Bronchial epithelial cell (primary cell): ENCODE measurements at regions not wholly inside any gene's neighbourhood (a gene's known extent, or its start where the extent isn't known, plus 50 kb on each side); places are given as distances from the start of the nearest gene placed in this dataset.

Source experiments
- DNase-seq: peaks from one replicate; pipeline ENCODE4 v3.0.0-alpha.2; 2010; ENCODE audit warnings: low read depth
- FAIRE-seq: peaks from 2 replicates; lab custom pipeline; 2011; peaks lifted over from hg19 to GRCh38; lab: Jason Lieb, UNC
- H3K27me3 ChIP-seq: 2 replicates; pipeline ENCODE4 v1.5.1; 2011; ENCODE audit warnings: low read length; ENCODE audit not compliant: control insufficient read depth, insufficient read depth
- H3K36me3 ChIP-seq: 2 replicates; pipeline ENCODE4 v1.5.1; 2011; ENCODE audit warnings: low read length; ENCODE audit not compliant: control insufficient read depth, insufficient read depth
- H3K4me3 ChIP-seq: 2 replicates; pipeline ENCODE4 v1.5.1; 2011; ENCODE audit warnings: mild to moderate bottlenecking, low read depth, low read length, control low read depth
- TF ChIP-seq, protein P1 (sequence below): IDR thresholded peaks from 2 replicates; pipeline ENCODE4 v1.5.1; 2011; ENCODE audit warnings: mild to moderate bottlenecking, moderate library complexity, low read length, control low read depth, inconsistent platforms; ENCODE audit not compliant: insufficient read depth, severe bottlenecking

- TF ChIP-seq, protein P1, sequence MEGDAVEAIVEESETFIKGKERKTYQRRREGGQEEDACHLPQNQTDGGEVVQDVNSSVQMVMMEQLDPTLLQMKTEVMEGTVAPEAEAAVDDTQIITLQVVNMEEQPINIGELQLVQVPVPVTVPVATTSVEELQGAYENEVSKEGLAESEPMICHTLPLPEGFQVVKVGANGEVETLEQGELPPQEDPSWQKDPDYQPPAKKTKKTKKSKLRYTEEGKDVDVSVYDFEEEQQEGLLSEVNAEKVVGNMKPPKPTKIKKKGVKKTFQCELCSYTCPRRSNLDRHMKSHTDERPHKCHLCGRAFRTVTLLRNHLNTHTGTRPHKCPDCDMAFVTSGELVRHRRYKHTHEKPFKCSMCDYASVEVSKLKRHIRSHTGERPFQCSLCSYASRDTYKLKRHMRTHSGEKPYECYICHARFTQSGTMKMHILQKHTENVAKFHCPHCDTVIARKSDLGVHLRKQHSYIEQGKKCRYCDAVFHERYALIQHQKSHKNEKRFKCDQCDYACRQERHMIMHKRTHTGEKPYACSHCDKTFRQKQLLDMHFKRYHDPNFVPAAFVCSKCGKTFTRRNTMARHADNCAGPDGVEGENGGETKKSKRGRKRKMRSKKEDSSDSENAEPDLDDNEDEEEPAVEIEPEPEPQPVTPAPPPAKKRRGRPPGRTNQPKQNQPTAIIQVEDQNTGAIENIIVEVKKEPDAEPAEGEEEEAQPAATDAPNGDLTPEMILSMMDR = no peak
- FAIRE-seq (no peak), DNase-seq (no peak)
- H3K27me3 ChIP-seq = no peaks in the 10 kb centered on the region
- H3K36me3 ChIP-seq = no peaks in the 10 kb centered on the region
- no peak overlapping the region for H3K4me3 ChIP-seq
Observed at GRCh38 chr13:87872813-87873212, 201.6 kb downstream of the SLITRK5 start.

- TF ChIP-seq, protein P1 = no peak
- DNase-seq (no peak), FAIRE-seq (no peak)
- H3K4me3 ChIP-seq = no peak overlapping the region
- H3K36me3 ChIP-seq = no peaks in the 10 kb centered on the region
- no peaks in the 10 kb centered on the region for H3K27me3 ChIP-seq
Observed at GRCh38 chr13:87877477-87877876, 206.3 kb downstream of the SLITRK5 start.

DNA sequence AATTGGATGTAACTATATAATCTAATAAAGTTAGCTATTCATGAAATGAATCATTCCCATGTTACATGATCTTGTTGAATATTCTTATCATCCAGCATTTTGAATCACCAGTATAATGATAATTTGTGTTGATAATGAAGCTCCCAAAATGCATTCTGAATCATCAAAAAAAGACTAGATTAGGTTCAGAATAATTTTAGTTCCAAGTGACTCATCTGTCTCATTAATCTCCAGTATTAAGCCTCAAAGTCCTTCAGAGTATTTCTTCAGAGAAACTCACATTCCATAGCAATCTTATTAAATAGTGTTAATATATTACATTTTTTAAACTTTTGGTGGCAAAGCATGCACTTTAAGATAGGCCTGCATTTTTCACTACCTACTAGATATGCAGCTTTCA is 207.5 kb downstream of the SLITRK5 start:
- no peak for FAIRE-seq
- H3K4me3 ChIP-seq = no peak overlapping the region
- TF ChIP-seq, protein P1 = no peak
- no peak for DNase-seq
- no peaks in the 10 kb centered on the region for H3K36me3 ChIP-seq
- H3K27me3 ChIP-seq = no peaks in the 10 kb centered on the region

DNA sequence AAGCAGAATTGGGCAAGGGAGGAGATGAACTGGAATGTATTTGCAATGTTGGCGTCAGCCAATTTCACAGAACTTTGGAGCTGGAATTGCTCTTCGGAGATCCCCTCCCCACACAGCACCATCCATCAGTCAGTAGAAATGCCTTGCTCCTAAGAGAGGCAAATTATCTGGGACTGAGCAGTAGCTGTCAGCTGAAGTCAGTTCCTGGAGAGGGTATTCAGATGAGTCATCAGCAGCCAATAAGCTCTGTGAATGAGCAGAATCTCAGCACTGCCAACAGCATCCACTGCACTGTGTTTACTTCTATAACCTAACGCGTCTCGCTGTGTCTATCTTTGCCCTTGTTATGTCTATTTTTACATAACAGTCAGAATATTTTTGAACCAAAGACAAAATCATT is 213.7 kb downstream of the SLITRK5 start:
- FAIRE-seq = no peak
- TF ChIP-seq, protein P1 = no peak
- Histone ChIP-seq H3K36me3 (no peaks in the 10 kb centered on the region), H3K4me3 (no peak overlapping the region), H3K27me3 (no peaks in the 10 kb centered on the region)
- peak; percentile 5 for DNase-seq

GRCh38 chr13:87887459-87888123 is 216.4 kb downstream of the SLITRK5 start:
- Histone ChIP-seq H3K4me3 (no peak overlapping the region), H3K27me3 (no peaks in the 10 kb centered on the region), H3K36me3 (no peaks in the 10 kb centered on the region)
- FAIRE-seq = no peak
- no peak for DNase-seq
- TF ChIP-seq, protein P1 = no peak

DNA sequence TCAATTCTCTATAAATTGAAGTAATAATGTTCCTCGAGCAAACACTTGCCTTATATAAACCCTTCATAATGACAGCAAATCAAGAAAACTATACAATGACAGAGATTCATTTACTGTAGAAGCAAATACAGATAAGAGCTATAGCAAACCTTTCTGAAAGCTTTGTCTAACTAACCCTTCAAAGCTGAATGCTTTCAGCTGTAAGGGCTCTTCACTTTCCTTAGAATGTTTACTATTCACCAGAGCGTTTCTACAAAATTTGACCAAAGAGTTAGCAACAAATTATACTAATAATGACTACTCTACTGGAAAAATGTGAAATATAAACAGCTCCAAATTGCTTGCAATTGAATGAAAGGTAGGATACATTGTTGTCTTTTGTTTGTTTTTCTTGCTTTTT is 218.1 kb downstream of the SLITRK5 start:
- DNase-seq = no peak
- TF ChIP-seq, protein P1 = no peak
- Histone ChIP-seq H3K4me3 (no peak overlapping the region), H3K36me3 (no peaks in the 10 kb centered on the region), H3K27me3 (no peaks in the 10 kb centered on the region)
- FAIRE-seq = no peak
